ENCODE measurements at regions not wholly inside any gene's neighbourhood (a gene's known extent, or its start where the extent isn't known, plus 50 kb on each side); places are given as distances from the start of the nearest gene placed in this dataset.
"Not testable (repeated sequence)": the region's sequence is repeated elsewhere in the genome, so short reads cannot be mapped to it uniquely, and the experiment has no call there.

GRCh38 chr1:238331557-238331956 lies 440.8 kb upstream of the ZP4 start:
- POLR2A ChIA-PET (ENCODE audit: unreplicated experiment) = no interaction called here
- Histone ChIP-seq H3K4me1 (replicated peaks; ENCODE audit: insufficient read depth) (no peaks in the 10 kb centered on the region), H3K79me2 (ENCODE audit: low read depth) (no peaks in the 10 kb centered on the region), H2AFZ (no peak overlapping the region), H3K27me3 (ENCODE audit: insufficient read depth, low read depth) (no peaks in the 10 kb centered on the region), H3K36me3 (ENCODE audit: low read depth) (no peaks in the 10 kb centered on the region), H3F3A (ENCODE audit: insufficient read depth, low read depth) (no peaks in the 10 kb centered on the region), H4K20me1 (ENCODE audit: insufficient read depth) (no peaks in the 10 kb centered on the region), H3K4me3 (no peak overlapping the region), H3K9me3 (ENCODE audit: insufficient read depth, low read depth) (no peaks in the 10 kb centered on the region), H3K27ac (no peak overlapping the region), H3K9me2 (ENCODE audit: insufficient read depth) (no peaks in the 10 kb centered on the region), H3K4me2 (no peak overlapping the region)
- no peak for TF ChIP-seq EZH2 (IDR thresholded peaks at IDR 0.05; ENCODE audit: low read depth)
- no peak for TF ChIP-seq CTCF (conservative IDR thresholded peaks at IDR 0.05)
- intact Hi-C loops (cut with micrococcal nuclease; ENCODE audit: unreplicated experiment) = no loop called here
- DNase-seq = no peak
- CTCF ChIA-PET = no interaction called here
- BruUV-seq (replicated peaks) = no TSS peak

- intact Hi-C loops (cut with micrococcal nuclease; ENCODE audit: unreplicated experiment) = no loop called here
- H3K36me3 ChIP-seq (ENCODE audit: low read depth) = no peaks in the 10 kb centered on the region
- no TSS peak for BruUV-seq (replicated peaks)
- POLR2A ChIA-PET (ENCODE audit: unreplicated experiment) = no interaction called here
- no peak overlapping the region for H3K4me2 ChIP-seq
- H2AFZ ChIP-seq = no peak overlapping the region
- H3K79me2 ChIP-seq (ENCODE audit: low read depth) = no peaks in the 10 kb centered on the region
- TF ChIP-seq EZH2 (IDR thresholded peaks at IDR 0.05; ENCODE audit: low read depth) (no peak), CTCF (conservative IDR thresholded peaks at IDR 0.05) (no peak)
- H3K9me2 ChIP-seq (ENCODE audit: insufficient read depth) = no peaks in the 10 kb centered on the region
- no peak for DNase-seq
- H3K4me1 ChIP-seq (replicated peaks; ENCODE audit: insufficient read depth) = no peaks in the 10 kb centered on the region
- H3K9me3 ChIP-seq (ENCODE audit: insufficient read depth, low read depth) = no peaks in the 10 kb centered on the region
- no peaks in the 10 kb centered on the region for H3F3A ChIP-seq (ENCODE audit: insufficient read depth, low read depth)
- H4K20me1 ChIP-seq (ENCODE audit: insufficient read depth) = no peaks in the 10 kb centered on the region
- H3K27me3 ChIP-seq (ENCODE audit: insufficient read depth, low read depth) = no peaks in the 10 kb centered on the region
- CTCF ChIA-PET = no interaction called here
- no peak overlapping the region for H3K27ac ChIP-seq
- H3K4me3 ChIP-seq = no peak overlapping the region
These were observed 438.9 kb upstream of the ZP4 start for GRCh38 chr1:238329671-238330070.

GRCh38 chr1:238327033-238327432 lies 436.3 kb upstream of the ZP4 start:
- BruUV-seq (replicated peaks); H3K4me3 ChIP-seq; H3K9me2 ChIP-seq (ENCODE audit: insufficient read depth); H3K27me3 ChIP-seq (ENCODE audit: insufficient read depth, low read depth); H2AFZ ChIP-seq; H3K27ac ChIP-seq; POLR2A ChIA-PET (ENCODE audit: unreplicated experiment); CTCF ChIA-PET; H3K4me1 ChIP-seq (replicated peaks; ENCODE audit: insufficient read depth); H3K4me2 ChIP-seq; DNase-seq; intact Hi-C loops (cut with micrococcal nuclease; ENCODE audit: unreplicated experiment); H3K36me3 ChIP-seq (ENCODE audit: low read depth); H4K20me1 ChIP-seq (ENCODE audit: insufficient read depth); H3K9me3 ChIP-seq (ENCODE audit: insufficient read depth, low read depth); H3F3A ChIP-seq (ENCODE audit: insufficient read depth, low read depth); H3K79me2 ChIP-seq (ENCODE audit: low read depth): not testable (repeated sequence)

GRCh38 chr1:238326479-238326878 lies 435.8 kb upstream of the ZP4 start:
- POLR2A ChIA-PET (ENCODE audit: unreplicated experiment); H3K79me2 ChIP-seq (ENCODE audit: low read depth); H3F3A ChIP-seq (ENCODE audit: insufficient read depth, low read depth); H3K4me2 ChIP-seq; H3K36me3 ChIP-seq (ENCODE audit: low read depth); H3K4me3 ChIP-seq; H2AFZ ChIP-seq; H3K9me3 ChIP-seq (ENCODE audit: insufficient read depth, low read depth); BruUV-seq (replicated peaks); H4K20me1 ChIP-seq (ENCODE audit: insufficient read depth); H3K9me2 ChIP-seq (ENCODE audit: insufficient read depth); H3K4me1 ChIP-seq (replicated peaks; ENCODE audit: insufficient read depth); intact Hi-C loops (cut with micrococcal nuclease; ENCODE audit: unreplicated experiment); DNase-seq; H3K27me3 ChIP-seq (ENCODE audit: insufficient read depth, low read depth); CTCF ChIA-PET; H3K27ac ChIP-seq: not testable (repeated sequence)
